Small intestine (tissue), 7 donors: ENCODE measurements at regions not wholly inside any gene's neighbourhood (a gene's known extent, or its start where the extent isn't known, plus 50 kb on each side); places are given as distances from the start of the nearest gene placed in this dataset.

Source experiments
- DNase-seq, 2 donors: peaks; one replicate each; pipeline versions ENCODE4 v3.0.0 to v3.0.0-alpha.2; 2013
- FAIRE-seq: peaks from 2 replicates; lab custom pipeline; 2012; peaks lifted over from hg19 to GRCh38; lab: Jason Lieb, UNC
- H3K27ac ChIP-seq, 3 donors: one replicate each; pipeline ENCODE4 v1.5.1; 2013; ENCODE audit warnings: low read length in 2 of 3, mild to moderate bottlenecking in 2 of 3, control low read depth in 1 of 3, inconsistent platforms in 1 of 3, low read depth in 1 of 3, moderate library complexity in 1 of 3
- H3K27me3 ChIP-seq, 3 donors: one replicate each; pipeline ENCODE4 v1.6.1; 2013; ENCODE audit warnings: low read length in 3 of 3, inconsistent platforms in 1 of 3; ENCODE audit not compliant: control insufficient read depth in 3 of 3, insufficient read depth in 3 of 3
- H3K36me3 ChIP-seq, 3 donors: one replicate each; pipeline ENCODE4 v1.6.1; 2013; ENCODE audit warnings: low read length in 3 of 3, inconsistent platforms in 1 of 3, low read depth in 1 of 3, mild to moderate bottlenecking in 1 of 3, moderate library complexity in 1 of 3; ENCODE audit not compliant: control insufficient read depth in 3 of 3, insufficient read depth in 2 of 3
- H3K4me1 ChIP-seq, 3 donors: one replicate each; pipeline ENCODE4 v1.6.1; 2013; ENCODE audit warnings: low read length in 2 of 3, inconsistent platforms in 1 of 3, low read depth in 1 of 3, mild to moderate bottlenecking in 1 of 3, moderate library complexity in 1 of 3; ENCODE audit not compliant: control insufficient read depth in 3 of 3, insufficient read depth in 2 of 3
- H3K4me3 ChIP-seq, 3 donors: one replicate each; pipeline ENCODE4 v1.5.1; 2013; ENCODE audit warnings: low read length in 3 of 3, control low read depth in 1 of 3, inconsistent platforms in 1 of 3, low read depth in 1 of 3, mild to moderate bottlenecking in 1 of 3, moderate library complexity in 1 of 3
- H3K9me3 ChIP-seq, 2 donors: one replicate each; pipeline ENCODE4 v1.6.1; 2013; ENCODE audit warnings: low read depth in 1 of 2, low read length in 1 of 2; ENCODE audit not compliant: control insufficient read depth in 2 of 2, insufficient read depth in 1 of 2
- WGBS, 3 donors: extraction: QIAGEN DNeasy Blood & Tissue Kit; methylation state at CpG; one replicate each; pipeline ENCODE4 v1.1.7; 2013; 5-methylcytosine and 5-hydroxymethylcytosine counted together
- donor health status: healthy with polysubstance abuse.
- donor health status: control.
- donor health status: control.
- donor health status: Bipolar disorder and iron deficiency.
- donor health status: healthy.

- DNase-seq (no peak), FAIRE-seq (no peak)
- H3K9me3 ChIP-seq, result no peaks in the 10 kb centered on the region
- no peak overlapping the region for H3K4me3 ChIP-seq
- H3K27ac ChIP-seq, result no peak overlapping the region
- H3K36me3 ChIP-seq, result no peaks in the 10 kb centered on the region
- H3K4me1 ChIP-seq, result no peaks in the 10 kb centered on the region
- H3K27me3 ChIP-seq, result no peaks in the 10 kb centered on the region
- WGBS, 3 donors, result 53 to 84% (median 71%) methylated on average over 1 of the region's 1 CpG
Observed at GRCh38 chr9:90343991-90344390, 298.6 kb downstream of the DIRAS2 start.

GRCh38 chr9:90365666-90366065 lies 277.0 kb downstream of the DIRAS2 start:
- Histone ChIP-seq H3K27me3 (no peaks in the 10 kb centered on the region), H3K36me3 (no peaks in the 10 kb centered on the region), H3K4me3 (no peak overlapping the region), H3K4me1 (no peaks in the 10 kb centered on the region), H3K9me3 (no peaks in the 10 kb centered on the region), H3K27ac (no peak overlapping the region)
- no peak for DNase-seq
- 34 to 43% (median 37%) methylated on average over 2 of the region's 2 CpGs for WGBS, 3 donors
- no peak for FAIRE-seq

- FAIRE-seq, result no peak
- Histone ChIP-seq H3K27ac (no peak overlapping the region), H3K27me3 (no peaks in the 10 kb centered on the region), H3K4me3 (no peak overlapping the region), H3K4me1 (no peaks in the 10 kb centered on the region), H3K36me3 (no peaks in the 10 kb centered on the region), H3K9me3 (no peaks in the 10 kb centered on the region)
- DNase-seq, result no peak
Observed at GRCh38 chr9:90368241-90368640, 274.4 kb downstream of the DIRAS2 start.

GRCh38 chr9:90368928-90369327 lies 273.7 kb downstream of the DIRAS2 start:
- H3K27ac ChIP-seq, result no peak overlapping the region
- no peak for FAIRE-seq
- no peaks in the 10 kb centered on the region for H3K27me3 ChIP-seq
- WGBS, 3 donors, result 87 to 93% (median 91%) methylated on average over 4 of the region's 4 CpGs
- no peak overlapping the region for H3K4me3 ChIP-seq
- H3K9me3 ChIP-seq, result no peaks in the 10 kb centered on the region
- no peaks in the 10 kb centered on the region for H3K4me1 ChIP-seq
- DNase-seq, result no peak
- no peaks in the 10 kb centered on the region for H3K36me3 ChIP-seq

GRCh38 chr9:90379771-90380170 lies 262.9 kb downstream of the DIRAS2 start:
- Histone ChIP-seq H3K27me3 (peaks cover 0 to 4% (median 0%) of the 10 kb centered on the region in 3 donors), H3K9me3 (peaks cover 0 to 3% of the 10 kb centered on the region in 2 donors), H3K4me3 (no peak overlapping the region), H3K27ac (no peak overlapping the region), H3K4me1 (no peaks in the 10 kb centered on the region), H3K36me3 (no peaks in the 10 kb centered on the region)
- no peak for DNase-seq
- 80 to 86% (median 84%) methylated on average over 5 of the region's 5 CpGs for WGBS, 3 donors
- no peak for FAIRE-seq

GRCh38 chr9:90385146-90385545 lies 257.5 kb downstream of the DIRAS2 start:
- H3K27ac ChIP-seq, result no peak overlapping the region
- FAIRE-seq, result no peak
- no peak for DNase-seq

GRCh38 chr9:90393365-90394152 lies 249.1 kb downstream of the DIRAS2 start:
- no peaks in the 10 kb centered on the region for H3K4me1 ChIP-seq
- H3K4me3 ChIP-seq, result no peak overlapping the region
- no peaks in the 10 kb centered on the region for H3K9me3 ChIP-seq
- FAIRE-seq (no peak), DNase-seq (peak; percentile 32 to 56)
- no peaks in the 10 kb centered on the region for H3K36me3 ChIP-seq
- 88 to 93% (median 88%) methylated on average over 8 of the region's 8 CpGs for WGBS, 3 donors
- no peaks in the 10 kb centered on the region for H3K27me3 ChIP-seq
- peak overlapping the region in 1 of 3 donors; percentile 7 for H3K27ac ChIP-seq

More at GRCh38 chr9:90385146-90385545, 257.5 kb downstream of the DIRAS2 start:
- WGBS, 3 donors, result 34 to 59% (median 42%) methylated on average over 6 of the region's 6 CpGs
- H3K4me3 ChIP-seq, result no peak overlapping the region
- H3K27me3 ChIP-seq, result peaks cover 0 to 2% (median 0%) of the 10 kb centered on the region in 3 donors
- no peaks in the 10 kb centered on the region for H3K4me1 ChIP-seq
- H3K9me3 ChIP-seq, result peaks cover 0 to 3% of the 10 kb centered on the region in 2 donors
- no peaks in the 10 kb centered on the region for H3K36me3 ChIP-seq

- 83 to 87% (median 84%) methylated on average over 3 of the region's 3 CpGs for WGBS, 3 donors
- Histone ChIP-seq H3K4me1 (no peaks in the 10 kb centered on the region), H3K4me3 (no peak overlapping the region), H3K9me3 (no peaks in the 10 kb centered on the region), H3K36me3 (no peaks in the 10 kb centered on the region), H3K27me3 (no peaks in the 10 kb centered on the region), H3K27ac (no peak overlapping the region)
- FAIRE-seq (no peak), DNase-seq (no peak)
Observed at GRCh38 chr9:90394871-90395270, 247.8 kb downstream of the DIRAS2 start.

GRCh38 chr9:90400091-90400490 lies 242.5 kb downstream of the DIRAS2 start:
- no peak for DNase-seq
- no peak for FAIRE-seq
- Histone ChIP-seq H3K27me3 (no peaks in the 10 kb centered on the region), H3K27ac (no peak overlapping the region), H3K4me3 (no peak overlapping the region), H3K4me1 (no peaks in the 10 kb centered on the region), H3K36me3 (no peaks in the 10 kb centered on the region), H3K9me3 (no peaks in the 10 kb centered on the region)
- 88 to 96% (median 91%) methylated on average over 6 of the region's 6 CpGs for WGBS, 3 donors
